DOHH2 (cell line): ENCODE measurements at regions not wholly inside any gene's neighbourhood (a gene's known extent, or its start where the extent isn't known, plus 50 kb on each side); places are given as distances from the start of the nearest gene placed in this dataset.

Experiments
- H3F3A ChIP-seq: fragments of 200-600 bp; sonication (generic), shearing (Covaris generic); 2 replicates; pipeline ENCODE4 v1.6.0; 2016; ENCODE audit warnings: antibody characterized with exemption, mild to moderate bottlenecking; ENCODE audit not compliant: control insufficient read depth, insufficient read depth
- H3K27ac ChIP-seq: fragments of 200-600 bp; sonication (generic); 2 replicates; pipeline ENCODE4 v1.5.1; 2014; ENCODE audit warnings: low read depth, mild to moderate bottlenecking, low read length, moderate library complexity
- H3K27me3 ChIP-seq: fragments of 200-600 bp; sonication (generic); 2 replicates; pipeline ENCODE4 v1.6.1; 2014; ENCODE audit warnings: mild to moderate bottlenecking, low read length, mixed read lengths; ENCODE audit not compliant: control insufficient read depth
- H3K36me3 ChIP-seq: fragments of 200-600 bp; sonication (generic); 2 replicates; pipeline ENCODE4 v1.6.1; 2014; ENCODE audit warnings: mild to moderate bottlenecking, low read length, moderate library complexity, mixed read lengths; ENCODE audit not compliant: control insufficient read depth
- H3K4me1 ChIP-seq: fragments of 200-600 bp; sonication (generic); 2 replicates; pipeline ENCODE4 v1.6.1; 2014; ENCODE audit warnings: mild to moderate bottlenecking, low read length, mixed read lengths; ENCODE audit not compliant: control insufficient read depth
- H3K4me2 ChIP-seq: fragments of 200-600 bp; sonication (generic); 2 replicates; pipeline ENCODE4 v1.6.0; 2014; ENCODE audit warnings: mild to moderate bottlenecking, low read length, moderate library complexity
- H3K4me3 ChIP-seq: fragments of 200-600 bp; sonication (generic); 2 replicates; pipeline ENCODE4 v1.5.1; 2014; ENCODE audit warnings: mild to moderate bottlenecking, low read length, mixed read lengths
- H3K79me2 ChIP-seq: fragments of 200-600 bp; sonication (generic); 2 replicates; pipeline ENCODE4 v1.6.1; 2014; ENCODE audit warnings: mild to moderate bottlenecking, low read length, mixed read lengths; ENCODE audit not compliant: control insufficient read depth
- H3K9me2 ChIP-seq: fragments of 200-600 bp; sonication (generic); replicated peaks from 2 replicates; pipeline ENCODE4 v1.6.1; 2014; ENCODE audit warnings: mild to moderate bottlenecking, low read length, mixed read lengths; ENCODE audit not compliant: control insufficient read depth
- H3K9me3 ChIP-seq: fragments of 200-600 bp; sonication (generic); 2 replicates; pipeline ENCODE4 v1.6.1; 2014; ENCODE audit warnings: antibody characterized with exemption, low read length, mixed read lengths; ENCODE audit not compliant: control insufficient read depth, insufficient read depth
- H4K20me1 ChIP-seq: fragments of 200-600 bp; sonication (generic); 2 replicates; pipeline ENCODE4 v1.6.0; 2014; ENCODE audit warnings: low read depth, mild to moderate bottlenecking, antibody characterized with exemption, low read length, moderate library complexity; ENCODE audit not compliant: control insufficient read depth, insufficient read depth
- CTCF ChIP-seq: fragments of 200-600 bp; sonication (generic); IDR thresholded peaks from one replicate; pipeline ENCODE4 v1.5.1; 2014; ENCODE audit warnings: antibody characterized with exemption, mild to moderate bottlenecking, low read depth, low read length; ENCODE audit not compliant: poor library complexity, severe bottlenecking
- EZH2phosphoT487 ChIP-seq: fragments of 200-600 bp; sonication (generic); IDR thresholded peaks from 2 replicates; pipeline ENCODE4 v1.6.1; 2017; ENCODE audit warnings: borderline replicate concordance, mild to moderate bottlenecking, antibody characterized with exemption, low read length, moderate library complexity, mixed read lengths

DNA sequence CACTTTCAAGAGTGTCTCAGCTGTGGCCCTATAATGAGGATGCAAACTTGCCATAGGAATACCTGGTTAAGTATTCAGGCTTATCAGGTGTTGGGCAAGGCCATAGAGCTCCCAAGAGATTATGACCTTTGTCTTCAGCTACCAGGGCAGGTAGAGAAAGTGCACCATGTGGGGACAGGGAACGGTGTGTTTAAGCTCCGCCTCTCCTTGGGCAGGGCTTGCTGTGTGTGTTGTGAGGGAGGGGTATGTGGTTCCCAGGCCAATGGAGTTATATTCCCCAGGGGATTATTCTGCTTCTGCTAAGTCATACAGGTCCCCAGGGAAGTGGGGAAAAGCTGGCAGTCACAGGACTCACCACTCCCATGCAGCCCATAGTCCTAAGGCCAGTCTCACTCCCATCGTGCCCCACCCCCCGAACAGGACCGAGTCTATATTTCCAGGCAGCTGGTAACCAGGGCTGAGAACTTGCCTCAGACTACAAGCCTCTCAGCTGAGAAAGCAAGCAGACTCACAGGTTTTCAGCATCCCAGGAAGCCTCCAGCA lies 660.2 kb downstream of the HTR1B start:
- H3K9me3 ChIP-seq, result no peaks in the 10 kb centered on the region
- no peaks in the 10 kb centered on the region for H4K20me1 ChIP-seq
- TF ChIP-seq EZH2phosphoT487, result no peak
- no peak for TF ChIP-seq CTCF
- no peaks in the 10 kb centered on the region for H3K79me2 ChIP-seq
- H3K9me2 ChIP-seq, result no peaks in the 10 kb centered on the region
- no peaks in the 10 kb centered on the region for H3F3A ChIP-seq
- H3K36me3 ChIP-seq, result no peaks in the 10 kb centered on the region
- no peak overlapping the region for H3K4me3 ChIP-seq
- no peaks in the 10 kb centered on the region for H3K27me3 ChIP-seq
- no peak overlapping the region for H3K4me2 ChIP-seq
- H3K27ac ChIP-seq, result no peak overlapping the region
- no peaks in the 10 kb centered on the region for H3K4me1 ChIP-seq

- TF ChIP-seq CTCF, result no peak
- no peak for TF ChIP-seq EZH2phosphoT487
- no peak overlapping the region for H3K27ac ChIP-seq
Observed at GRCh38 chr6:76792394-76792793, 670.9 kb downstream of the HTR1B start.

DNA sequence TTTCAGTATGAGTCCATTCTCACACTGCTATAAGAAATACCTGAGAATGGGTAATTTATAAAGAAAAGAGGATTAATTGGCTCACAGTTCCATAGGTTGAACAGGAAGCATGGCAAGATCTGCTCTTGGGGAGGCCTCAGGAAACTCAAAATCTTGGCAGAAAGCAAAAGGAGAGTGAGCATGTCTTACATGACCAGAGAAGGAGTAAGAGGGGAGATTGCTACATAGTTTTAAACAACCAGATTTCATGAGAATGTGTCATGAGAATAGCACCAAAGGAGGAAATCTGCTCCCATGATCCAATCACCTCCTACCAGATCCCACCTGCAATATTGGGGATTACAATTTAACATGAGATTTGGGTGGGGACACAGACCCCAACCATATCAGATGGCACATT lies 672.4 kb downstream of the HTR1B start:
- no peak for TF ChIP-seq CTCF
- TF ChIP-seq EZH2phosphoT487, result no peak
- no peak overlapping the region for H3K4me3 ChIP-seq
- H3K9me3 ChIP-seq, result no peaks in the 10 kb centered on the region
- no peaks in the 10 kb centered on the region for H3K79me2 ChIP-seq
- H3K4me1 ChIP-seq, result no peaks in the 10 kb centered on the region
- no peaks in the 10 kb centered on the region for H4K20me1 ChIP-seq
- H3K36me3 ChIP-seq, result no peaks in the 10 kb centered on the region
- no peak overlapping the region for H3K27ac ChIP-seq
- no peaks in the 10 kb centered on the region for H3K9me2 ChIP-seq
- H3K27me3 ChIP-seq, result no peaks in the 10 kb centered on the region; the same call in 1 of the 2 replicates
- H3K4me2 ChIP-seq, result no peak overlapping the region
- H3F3A ChIP-seq, result no peaks in the 10 kb centered on the region

More at GRCh38 chr6:76792394-76792793, 670.9 kb downstream of the HTR1B start:
- Histone ChIP-seq H3F3A (no peaks in the 10 kb centered on the region), H3K79me2 (no peaks in the 10 kb centered on the region), H3K4me1 (no peaks in the 10 kb centered on the region), H3K9me3 (no peaks in the 10 kb centered on the region), H3K9me2 (no peaks in the 10 kb centered on the region), H3K27me3 (no peaks in the 10 kb centered on the region; the same call in 1 of the 2 replicates), H3K36me3 (no peaks in the 10 kb centered on the region), H3K4me2 (no peak overlapping the region), H3K4me3 (no peak overlapping the region), H4K20me1 (no peaks in the 10 kb centered on the region)
